Fibroblast of skin of right quadriceps (primary cell): ENCODE measurements at regions not wholly inside any gene's neighbourhood (a gene's known extent, or its start where the extent isn't known, plus 50 kb on each side); places are given as distances from the start of the nearest gene placed in this dataset.
"Not testable (repeated sequence)": the region's sequence is repeated elsewhere in the genome, so short reads cannot be mapped to it uniquely, and the experiment has no call there.

ENCODE experiments used
- DNase-seq: peaks from one replicate; pipeline ENCODE4 v3.0.0-alpha.2; 2013

GRCh38 chrX:45804276-45804675, 603.6 kb upstream of the DIPK2B start:
- DNase-seq, result no peak

DNA sequence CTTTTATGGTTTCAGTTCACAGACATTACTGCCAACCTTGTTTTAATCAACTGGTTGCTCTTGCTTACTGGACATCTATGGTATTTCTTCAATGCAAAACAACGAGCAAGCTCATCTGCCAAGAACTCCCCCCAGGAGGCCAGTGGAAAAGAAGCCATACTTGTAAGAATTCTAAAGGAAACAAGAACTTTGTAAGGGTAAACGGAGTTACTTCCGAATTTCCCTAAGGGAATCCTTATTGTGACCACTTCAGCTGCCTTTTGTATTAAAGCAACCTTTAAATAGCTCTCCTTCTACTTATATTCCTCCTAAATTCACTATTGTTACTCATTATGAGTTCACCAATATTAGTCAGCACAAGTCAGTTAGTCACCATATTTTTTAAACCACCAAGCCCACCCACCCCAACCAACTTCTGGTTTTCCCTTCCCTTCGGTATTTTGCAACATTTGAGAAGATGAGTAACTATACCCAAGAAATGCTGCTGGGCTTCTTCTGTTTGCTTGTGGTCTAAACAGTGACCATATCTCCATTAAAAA, 602.8 kb upstream of the DIPK2B start:
- peak; percentile 97 for DNase-seq

- peak; percentile 39 for DNase-seq
These were observed 600.9 kb upstream of the DIPK2B start for GRCh38 chrX:45801554-45801953.

- DNase-seq, result not testable (repeated sequence)
These were observed 600.2 kb upstream of the DIPK2B start for GRCh38 chrX:45800746-45801453.

DNA sequence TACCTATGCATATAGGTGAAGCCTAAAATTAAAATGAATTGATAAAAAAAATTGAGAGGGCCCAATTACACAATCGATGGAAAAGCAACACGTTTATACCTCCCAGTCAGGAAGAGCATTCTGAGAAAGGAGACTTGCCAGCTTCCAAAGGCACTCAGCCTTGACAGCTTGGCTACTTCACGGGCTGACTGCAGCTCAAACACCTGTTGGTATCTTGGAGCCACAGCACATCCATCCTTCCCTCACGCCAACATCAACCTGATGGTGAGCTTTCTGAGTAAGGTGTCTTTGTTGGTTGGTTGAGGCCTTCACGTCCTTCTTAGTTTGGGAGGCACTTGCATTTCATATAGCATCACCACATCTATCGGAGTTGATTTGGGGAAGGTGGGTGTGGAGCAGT, 598.9 kb upstream of the DIPK2B start:
- no peak for DNase-seq

DNA sequence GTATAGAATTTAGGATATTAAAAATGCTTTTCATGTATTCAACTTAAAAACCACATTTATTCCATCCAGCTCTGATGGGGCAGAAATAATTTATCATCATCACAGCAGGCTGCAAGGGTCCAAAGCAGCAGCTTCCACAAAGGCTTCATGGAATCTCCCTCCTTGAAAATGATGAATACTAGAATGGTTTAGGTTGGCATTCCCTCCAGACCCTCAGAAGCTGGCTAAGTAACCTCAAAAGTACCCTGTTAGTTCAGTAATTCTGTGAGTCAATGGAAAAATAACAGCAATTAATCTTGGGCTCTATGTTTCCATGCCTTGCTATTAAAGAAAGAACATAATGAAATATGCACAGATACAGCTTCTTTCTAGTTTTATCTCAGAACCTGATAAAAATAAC, 594.9 kb upstream of the DIPK2B start:
- no peak for DNase-seq

DNA sequence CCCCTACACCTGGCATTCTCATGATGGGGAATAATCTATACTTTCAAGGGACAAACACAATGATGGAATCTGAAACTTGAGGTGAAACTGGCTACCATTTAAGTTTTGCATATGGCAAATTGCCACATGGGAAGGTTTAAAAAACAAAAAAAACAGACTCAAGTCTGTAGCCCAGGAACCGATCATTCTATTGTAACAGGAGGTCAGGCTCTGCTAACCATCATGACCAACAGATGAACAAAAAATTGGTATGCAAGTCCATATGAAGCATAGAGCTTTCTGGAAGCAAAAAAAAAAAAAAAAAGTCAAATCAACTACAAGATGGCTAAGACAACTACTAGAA, 594.3 kb upstream of the DIPK2B start:
- DNase-seq, result no peak

- DNase-seq, result no peak
These were observed 593.8 kb upstream of the DIPK2B start for GRCh38 chrX:45794323-45794994.

DNA sequence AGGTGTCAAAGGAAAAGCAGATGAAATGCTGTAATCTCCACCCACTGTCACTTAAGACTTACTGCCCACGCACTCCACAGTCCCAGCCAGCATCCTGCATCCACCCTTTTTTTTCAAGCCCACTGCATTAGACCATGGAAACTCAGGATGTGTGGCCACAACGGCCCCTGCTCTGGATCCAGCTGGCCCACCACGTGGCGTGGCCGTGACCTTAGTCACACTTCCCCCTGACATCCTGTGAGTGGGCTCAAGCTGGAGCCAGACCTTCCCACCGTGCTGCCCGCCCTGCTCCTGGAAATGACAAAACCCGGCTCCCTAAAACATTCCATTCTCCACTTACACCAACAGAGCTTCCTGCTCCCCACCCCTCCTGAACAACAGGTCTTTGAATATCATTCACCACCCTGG, 588.3 kb upstream of the DIPK2B start:
- DNase-seq, result no peak

GRCh38 chrX:45788315-45788714, 587.6 kb upstream of the DIPK2B start:
- peak; percentile 53 for DNase-seq

- DNase-seq, result no peak
These were observed 583.9 kb upstream of the DIPK2B start for GRCh38 chrX:45784590-45784989.

GRCh38 chrX:45783002-45783401, 582.3 kb upstream of the DIPK2B start:
- no peak for DNase-seq

DNA sequence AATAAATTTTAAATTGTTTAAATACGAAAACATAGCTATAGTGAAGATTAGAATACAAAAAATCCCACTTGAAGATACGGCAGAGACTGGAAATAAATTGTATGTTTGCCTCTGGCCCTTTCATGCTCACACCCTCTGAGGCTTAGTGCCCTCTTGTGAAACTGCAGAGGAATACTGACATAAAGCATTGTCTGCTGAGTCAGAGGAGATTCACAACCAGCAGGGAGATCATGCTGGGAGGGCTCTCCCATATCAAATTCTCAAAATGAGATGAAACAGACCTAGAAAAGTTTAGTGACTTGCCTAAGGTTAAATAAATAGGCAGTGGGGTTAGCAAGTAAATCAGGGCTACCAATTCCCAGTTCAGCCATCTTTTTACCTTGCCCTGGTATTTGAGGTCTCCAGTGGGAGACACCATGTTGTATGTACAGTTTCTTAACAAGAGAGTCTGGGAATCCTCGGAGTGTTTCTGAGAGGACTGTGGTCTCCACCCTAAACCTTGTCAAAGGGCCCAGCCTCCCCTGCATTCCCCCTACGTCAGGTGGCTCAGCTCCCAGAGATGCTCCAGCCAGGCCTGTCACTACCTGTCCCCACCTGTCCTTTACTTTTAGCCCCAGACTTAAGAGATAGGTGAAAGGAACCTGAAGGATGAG, 581.4 kb upstream of the DIPK2B start:
- peak; percentile 78 for DNase-seq

- DNase-seq, result no peak
These were observed 577.9 kb upstream of the DIPK2B start for GRCh38 chrX:45778616-45779015.

GRCh38 chrX:45777366-45777765, 576.7 kb upstream of the DIPK2B start:
- DNase-seq, result no peak

- DNase-seq, result peak; percentile 85
These were observed 574.8 kb upstream of the DIPK2B start for GRCh38 chrX:45775468-45775867.

DNA sequence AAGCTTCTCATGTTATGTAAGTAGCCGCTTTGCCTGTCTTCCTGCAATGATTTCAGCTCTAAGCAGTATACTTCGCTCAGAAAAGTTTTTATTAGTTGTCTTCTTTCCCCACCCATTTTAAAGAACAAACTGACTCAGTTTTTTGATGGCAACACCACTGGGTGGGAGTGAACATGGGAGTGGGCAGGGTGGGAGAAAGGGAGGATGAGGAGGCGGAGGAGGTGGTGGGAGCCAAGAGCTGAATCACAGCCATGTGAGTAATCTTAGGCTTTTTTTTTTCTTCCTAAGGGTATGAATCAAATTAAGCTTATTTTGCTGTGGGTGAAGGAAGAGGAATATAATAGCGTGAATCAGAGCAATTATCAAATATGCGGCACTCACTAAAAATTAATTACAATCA, 574.3 kb upstream of the DIPK2B start:
- peak; percentile 85 for DNase-seq

GRCh38 chrX:45773572-45773971, 572.9 kb upstream of the DIPK2B start:
- DNase-seq, result no peak

- DNase-seq, result peak; percentile 82
These were observed 571.1 kb upstream of the DIPK2B start for GRCh38 chrX:45771560-45772340.

GRCh38 chrX:45771114-45771513, 570.4 kb upstream of the DIPK2B start:
- DNase-seq, result peak; percentile 96

DNA sequence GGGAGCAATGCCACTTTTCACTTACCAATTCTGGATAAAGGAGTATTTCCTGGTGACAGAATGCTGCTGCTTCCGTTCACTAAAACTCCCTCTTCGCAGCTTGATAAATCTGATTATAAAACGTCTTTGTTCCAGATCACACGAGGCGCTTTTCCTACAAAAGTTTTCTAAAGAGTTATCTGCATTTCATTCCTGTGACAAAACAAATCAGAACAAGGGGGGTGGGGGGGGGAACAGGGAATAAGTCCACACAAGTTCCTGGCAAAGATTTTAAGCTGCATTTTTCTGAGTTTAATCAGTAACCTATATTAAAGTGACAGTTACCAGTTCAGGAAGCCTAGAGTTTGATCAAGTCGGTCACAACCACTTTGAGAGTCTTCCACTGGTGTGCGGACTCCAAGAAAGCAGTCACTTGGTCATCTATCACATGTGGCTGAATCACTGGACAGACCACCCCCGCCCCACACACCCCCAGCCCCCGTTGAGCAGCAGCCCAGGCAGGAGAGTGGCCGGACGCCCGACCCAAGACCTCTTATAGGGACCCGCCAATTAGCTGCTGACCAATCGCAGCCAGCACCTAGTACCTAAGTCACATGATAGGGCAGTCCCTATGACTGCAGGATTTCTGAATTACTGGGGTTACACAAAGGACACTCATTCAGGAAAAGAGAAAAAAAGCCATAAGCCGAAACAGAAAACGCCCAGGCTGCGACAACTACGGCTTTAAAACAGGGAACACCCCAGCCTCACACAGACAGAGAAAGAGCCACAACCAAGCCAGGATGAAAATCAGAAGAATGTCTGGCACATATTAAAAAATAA, 569.3 kb upstream of the DIPK2B start:
- DNase-seq, result peak; percentile 87

GRCh38 chrX:45768666-45769236, 568.1 kb upstream of the DIPK2B start:
- no peak for DNase-seq
